Neuron (in vitro differentiated cells): ENCODE measurements at regions not wholly inside any gene's neighbourhood (a gene's known extent, or its start where the extent isn't known, plus 50 kb on each side); places are given as distances from the start of the nearest gene placed in this dataset.

Experiments used
- H2AFZ ChIP-seq: one replicate; pipeline ENCODE4 v1.6.1; 2013; ENCODE audit warnings: low read depth, mild to moderate bottlenecking, inconsistent platforms, low read length, moderate library complexity
- H3K27me3 ChIP-seq: one replicate; pipeline ENCODE4 v1.6.1; 2013; ENCODE audit warnings: low read length; ENCODE audit not compliant: insufficient read depth
- H3K36me3 ChIP-seq: one replicate; pipeline ENCODE4 v1.6.1; 2013; ENCODE audit warnings: low read length; ENCODE audit not compliant: insufficient read depth
- H3K4me1 ChIP-seq: one replicate; pipeline ENCODE4 v1.6.1; 2013; ENCODE audit warnings: low read length; ENCODE audit not compliant: insufficient read depth
- H3K4me3 ChIP-seq: 2 replicates; pipeline ENCODE4 v1.5.1; 2013; ENCODE audit warnings: mild to moderate bottlenecking, low read length, moderate library complexity
- H3K9me3 ChIP-seq: one replicate; pipeline ENCODE4 v1.6.1; 2013; ENCODE audit warnings: low read length

DNA sequence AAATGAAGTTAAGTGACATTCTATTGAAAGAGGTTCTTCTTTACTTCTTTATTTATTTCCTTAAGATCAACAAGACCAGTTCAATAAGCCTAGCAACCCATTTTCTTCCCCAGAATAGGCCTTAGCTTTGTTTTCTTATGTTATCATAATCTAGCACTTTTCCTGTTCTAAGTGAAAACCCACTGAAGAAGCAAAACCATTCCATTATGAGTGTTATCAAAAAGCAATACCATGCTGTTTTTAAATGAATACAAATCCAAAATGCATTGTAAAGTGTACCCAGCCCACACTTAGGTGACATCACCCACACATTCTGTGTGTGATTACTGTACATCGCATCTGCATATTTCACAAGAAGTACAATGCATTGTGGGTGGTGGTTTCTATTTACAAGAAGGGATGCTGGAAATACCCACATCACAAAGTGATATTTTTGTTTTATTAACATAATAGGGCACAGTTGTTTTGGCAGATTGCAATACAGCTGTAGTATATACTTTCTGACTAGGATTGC, 679.5 kb downstream of the KCNJ3 start:
- no peaks in the 10 kb centered on the region for H3K36me3 ChIP-seq
- no peak overlapping the region for H3K4me3 ChIP-seq
- H3K27me3 ChIP-seq: no peaks in the 10 kb centered on the region
- H3K4me1 ChIP-seq: no peaks in the 10 kb centered on the region
- no peak overlapping the region for H2AFZ ChIP-seq
- no peaks in the 10 kb centered on the region for H3K9me3 ChIP-seq

GRCh38 chr2:155377266-155377680, 678.8 kb downstream of the KCNJ3 start:
- Histone ChIP-seq H3K4me1 (no peaks in the 10 kb centered on the region), H3K4me3 (no peak overlapping the region), H3K36me3 (no peaks in the 10 kb centered on the region), H3K9me3 (no peaks in the 10 kb centered on the region), H2AFZ (no peak overlapping the region), H3K27me3 (no peaks in the 10 kb centered on the region)

GRCh38 chr2:155372969-155373368, 674.5 kb downstream of the KCNJ3 start:
- no peaks in the 10 kb centered on the region for H3K9me3 ChIP-seq
- no peaks in the 10 kb centered on the region for H3K4me1 ChIP-seq
- no peak overlapping the region for H2AFZ ChIP-seq
- no peaks in the 10 kb centered on the region for H3K27me3 ChIP-seq
- no peak overlapping the region for H3K4me3 ChIP-seq
- H3K36me3 ChIP-seq: no peaks in the 10 kb centered on the region

DNA sequence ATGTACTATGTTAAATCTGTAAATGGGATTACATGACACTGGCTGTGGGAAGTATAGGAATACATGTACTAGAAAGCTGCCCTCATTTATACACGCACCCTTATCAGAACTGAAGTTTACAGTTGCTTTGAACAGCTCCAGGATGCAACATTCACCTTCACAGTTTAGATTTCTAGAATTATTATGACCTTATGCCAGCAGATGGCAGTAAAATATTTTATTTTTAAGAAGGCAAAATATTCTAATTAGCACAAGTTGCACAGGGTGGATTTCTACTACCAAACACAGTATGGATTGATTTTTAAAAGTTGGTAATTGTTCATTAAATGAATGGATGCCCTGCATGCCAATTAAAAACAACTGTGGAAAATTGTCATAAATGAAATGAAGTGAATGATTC, 670.4 kb downstream of the KCNJ3 start:
- Histone ChIP-seq H2AFZ (no peak overlapping the region), H3K4me1 (no peaks in the 10 kb centered on the region), H3K9me3 (no peaks in the 10 kb centered on the region), H3K36me3 (no peaks in the 10 kb centered on the region), H3K4me3 (no peak overlapping the region), H3K27me3 (no peaks in the 10 kb centered on the region)

- H3K36me3 ChIP-seq: no peaks in the 10 kb centered on the region
Observed at GRCh38 chr2:155364766-155365165, 666.3 kb downstream of the KCNJ3 start.

DNA sequence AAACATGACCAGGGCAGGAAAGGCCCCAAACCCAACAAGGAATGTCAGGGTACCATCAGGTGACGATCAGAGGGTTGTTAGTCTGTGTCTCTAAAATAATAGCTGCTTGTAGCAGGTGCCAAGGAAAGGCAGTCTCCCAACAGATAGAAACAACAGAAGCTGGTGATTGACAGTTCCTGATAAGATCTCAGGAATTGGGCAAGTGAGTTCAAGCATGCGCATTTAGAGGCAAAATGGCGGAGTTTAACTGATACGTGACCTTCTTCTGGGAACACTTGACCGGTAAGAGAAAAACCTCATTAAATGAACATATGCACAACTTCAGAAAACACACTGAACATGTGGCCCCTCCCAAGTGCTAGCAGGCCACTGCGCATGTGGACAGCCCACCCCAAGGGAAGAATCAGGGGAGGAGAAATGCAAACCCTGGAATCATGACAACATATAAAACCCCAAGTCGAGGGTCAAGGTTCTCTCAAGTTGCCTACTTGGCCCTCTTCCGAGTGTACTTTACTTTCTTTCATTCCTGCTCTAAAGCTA, 664.9 kb downstream of the KCNJ3 start:
- Histone ChIP-seq H3K27me3 (no peaks in the 10 kb centered on the region), H3K4me1 (no peaks in the 10 kb centered on the region), H2AFZ (no peak overlapping the region), H3K9me3 (no peaks in the 10 kb centered on the region), H3K4me3 (no peak overlapping the region), H3K36me3 (no peaks in the 10 kb centered on the region)

More at GRCh38 chr2:155364766-155365165, 666.3 kb downstream of the KCNJ3 start:
- Histone ChIP-seq H3K9me3 (no peaks in the 10 kb centered on the region), H2AFZ (no peak overlapping the region), H3K27me3 (no peaks in the 10 kb centered on the region), H3K4me3 (no peak overlapping the region), H3K4me1 (no peaks in the 10 kb centered on the region)

GRCh38 chr2:155357172-155357571, 658.7 kb downstream of the KCNJ3 start:
- Histone ChIP-seq H3K27me3 (no peaks in the 10 kb centered on the region), H3K4me3 (no peak overlapping the region), H3K9me3 (no peaks in the 10 kb centered on the region), H3K4me1 (no peaks in the 10 kb centered on the region), H3K36me3 (no peaks in the 10 kb centered on the region), H2AFZ (no peak overlapping the region)

DNA sequence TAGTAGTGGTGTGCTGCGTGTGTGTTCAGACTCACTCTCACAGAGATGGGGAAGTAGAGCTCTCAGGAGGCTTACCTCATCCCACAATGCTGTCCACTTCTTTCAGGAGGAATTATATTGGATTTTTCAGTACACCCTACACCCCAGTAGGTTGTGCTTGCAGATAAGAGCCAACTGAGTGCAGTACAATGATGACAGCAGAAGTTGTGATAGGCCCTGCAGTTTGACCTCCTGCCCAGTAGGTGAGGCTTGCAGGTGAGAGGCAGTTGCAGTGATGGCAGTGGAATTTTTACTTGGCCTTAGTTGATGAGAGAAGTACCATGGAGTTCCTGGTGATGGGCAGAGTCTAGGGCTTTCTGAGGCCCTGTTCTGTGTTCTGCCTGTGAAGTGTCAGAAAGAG, 657.8 kb downstream of the KCNJ3 start:
- no peaks in the 10 kb centered on the region for H3K9me3 ChIP-seq
- H3K36me3 ChIP-seq: no peaks in the 10 kb centered on the region
- H3K4me3 ChIP-seq: no peak overlapping the region
- no peaks in the 10 kb centered on the region for H3K27me3 ChIP-seq
- H2AFZ ChIP-seq: no peak overlapping the region
- H3K4me1 ChIP-seq: no peaks in the 10 kb centered on the region

DNA sequence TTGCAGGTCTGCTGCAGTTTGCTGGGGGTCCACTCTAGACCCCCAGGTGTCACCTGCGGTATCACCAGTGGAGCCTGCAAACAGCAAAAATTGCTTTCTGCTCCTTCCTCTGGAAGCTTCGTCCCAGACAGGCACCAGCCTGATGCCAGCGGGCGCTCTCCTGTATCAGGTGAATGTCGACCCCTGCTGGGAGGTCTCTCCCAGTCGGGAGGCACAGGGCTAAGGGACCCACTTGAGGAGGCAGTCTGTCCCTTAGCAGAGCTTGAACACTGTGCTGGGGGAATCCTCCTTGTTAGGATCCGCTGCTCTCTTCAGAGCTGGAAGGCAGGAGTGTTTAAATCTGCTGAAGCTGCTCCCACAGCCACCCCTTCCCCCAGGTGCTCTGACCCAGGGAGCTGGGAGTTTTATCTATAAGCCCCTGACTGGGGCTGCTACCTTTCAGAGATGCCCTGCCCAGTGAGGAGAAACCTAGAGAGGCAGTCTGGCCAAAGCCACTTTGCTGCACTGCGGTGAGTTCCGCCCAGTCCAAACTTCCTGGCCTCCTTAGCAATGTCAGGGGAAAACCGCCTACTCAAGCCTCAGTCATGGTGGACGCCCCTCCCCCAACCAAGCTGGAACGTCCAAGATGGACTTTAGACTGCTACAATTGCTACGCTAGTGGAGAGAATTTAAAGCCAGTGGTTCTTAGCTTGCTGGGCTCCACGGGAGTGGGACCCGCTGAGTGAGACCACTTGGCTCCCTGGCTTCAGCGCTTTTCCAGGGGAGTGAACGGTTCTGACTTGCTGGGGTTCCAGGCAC, 652.5 kb downstream of the KCNJ3 start:
- Histone ChIP-seq H3K4me3 (no peak overlapping the region), H3K9me3 (no peaks in the 10 kb centered on the region), H3K4me1 (no peaks in the 10 kb centered on the region), H3K36me3 (no peaks in the 10 kb centered on the region), H2AFZ (no peak overlapping the region), H3K27me3 (no peaks in the 10 kb centered on the region)

DNA sequence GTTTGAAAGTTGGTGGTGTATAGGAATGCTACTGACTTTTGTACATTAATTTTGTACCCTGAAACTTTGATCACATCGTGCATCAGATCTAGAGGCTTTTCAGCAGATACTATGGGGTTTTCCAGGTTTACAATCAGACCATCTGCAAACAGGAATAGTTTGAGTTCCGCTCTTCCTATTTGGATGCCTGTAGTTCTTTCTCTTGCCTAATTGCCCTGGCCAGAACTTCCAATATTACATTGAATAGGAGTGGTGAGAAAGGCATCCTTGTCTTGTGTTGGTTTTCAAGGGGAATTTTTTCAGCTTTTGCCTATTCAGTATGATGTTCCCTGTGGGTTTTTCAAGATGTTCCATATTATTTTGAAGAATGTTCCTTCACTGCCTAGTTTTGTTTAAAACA, 633.5 kb downstream of the KCNJ3 start:
- Histone ChIP-seq H3K36me3 (no peaks in the 10 kb centered on the region), H2AFZ (no peak overlapping the region), H3K4me3 (no peak overlapping the region), H3K27me3 (no peaks in the 10 kb centered on the region), H3K9me3 (no peaks in the 10 kb centered on the region), H3K4me1 (no peaks in the 10 kb centered on the region)

GRCh38 chr2:155320236-155320635, 621.7 kb downstream of the KCNJ3 start:
- H3K9me3 ChIP-seq: no peaks in the 10 kb centered on the region
- no peak overlapping the region for H3K4me3 ChIP-seq
- no peaks in the 10 kb centered on the region for H3K4me1 ChIP-seq
- H3K27me3 ChIP-seq: no peaks in the 10 kb centered on the region
- H3K36me3 ChIP-seq: no peaks in the 10 kb centered on the region
- no peak overlapping the region for H2AFZ ChIP-seq

DNA sequence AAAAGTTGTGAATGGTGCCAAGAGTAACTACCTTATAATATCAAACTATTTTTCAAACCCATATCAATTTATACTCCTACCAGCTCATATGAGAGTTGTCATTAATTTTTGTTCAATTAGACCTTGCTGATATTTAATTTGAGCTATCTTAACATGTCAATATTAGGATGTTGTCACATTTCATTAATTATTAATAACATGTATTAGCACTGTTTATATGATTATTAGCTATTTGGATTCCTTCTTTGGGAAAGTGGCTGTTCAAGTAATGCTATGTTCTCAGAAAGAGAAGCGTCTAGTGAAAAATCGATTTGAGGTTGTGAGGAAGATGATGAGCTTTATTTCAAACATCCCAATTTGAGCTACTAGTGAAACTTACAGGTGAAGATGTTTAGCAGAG, 620.2 kb downstream of the KCNJ3 start:
- no peaks in the 10 kb centered on the region for H3K4me1 ChIP-seq
- H3K27me3 ChIP-seq: no peaks in the 10 kb centered on the region
- no peak overlapping the region for H3K4me3 ChIP-seq
- no peaks in the 10 kb centered on the region for H3K9me3 ChIP-seq
- no peaks in the 10 kb centered on the region for H3K36me3 ChIP-seq
- H2AFZ ChIP-seq: no peak overlapping the region

- H3K4me1 ChIP-seq: no peaks in the 10 kb centered on the region
- no peaks in the 10 kb centered on the region for H3K9me3 ChIP-seq
- H3K27me3 ChIP-seq: no peaks in the 10 kb centered on the region
- H3K4me3 ChIP-seq: no peak overlapping the region
- no peaks in the 10 kb centered on the region for H3K36me3 ChIP-seq
- H2AFZ ChIP-seq: no peak overlapping the region
Observed at GRCh38 chr2:155315768-155316167, 617.3 kb downstream of the KCNJ3 start.
